Ovary (tissue), 7 donors: ENCODE measurements at regions not wholly inside any gene's neighbourhood (a gene's known extent, or its start where the extent isn't known, plus 50 kb on each side); places are given as distances from the start of the nearest gene placed in this dataset.

Experiments
- DNase-seq, 5 donors: peaks; one replicate each; pipeline ENCODE4 v3.0.0-alpha.2; 2019 to 2020
- H3K27ac ChIP-seq, 2 donors: fragments of 200-600 bp; one replicate each; pipeline versions ENCODE4 v1.5.1 to v1.8.0; 2019 to 2022
- H3K27me3 ChIP-seq: fragments of 200-600 bp; one replicate; pipeline ENCODE4 v1.8.0; 2022
- H3K36me3 ChIP-seq: fragments of 200-600 bp; sonication (generic); one replicate; pipeline ENCODE4 v1.5.1; 2019
- H3K4me1 ChIP-seq: one replicate; pipeline ENCODE4 v1.8.1; 2013; ENCODE audit warnings: mild to moderate bottlenecking, moderate library complexity; ENCODE audit not compliant: insufficient read depth
- H3K4me3 ChIP-seq: fragments of 200-600 bp; sonication (generic); one replicate; pipeline ENCODE4 v1.5.1; 2017
- H3K9me3 ChIP-seq, 2 donors: fragments of 200-600 bp in 1 of 2; sonication (generic) in 1 of 2; one replicate each; pipeline versions ENCODE4 v1.5.1 to v1.8.1; 2013 to 2019; ENCODE audit warnings: mild to moderate bottlenecking in 1 of 2, moderate library complexity in 1 of 2
- CTCF ChIP-seq, 3 donors: fragments of 450-650 bp in 2 of 3; fragments of 200-600 bp in 1 of 3; IDR thresholded peaks; one replicate each; pipeline versions ENCODE4 v1.5.1 to v1.8.0; 2016 to 2022; ENCODE audit warnings: antibody characterized with exemption in 3 of 3, mild to moderate bottlenecking in 1 of 3
- EP300 ChIP-seq: sonication (generic); formaldehyde crosslinking; IDR thresholded peaks from one replicate; pipeline ENCODE4 v1.6.1; 2017; ENCODE audit warnings: antibody characterized with exemption
- POLR2A ChIP-seq: fragments of 450-650 bp; IDR thresholded peaks from one replicate; pipeline ENCODE4 v1.6.1; 2017; ENCODE audit warnings: antibody characterized with exemption, mild to moderate bottlenecking, moderate library complexity
- WGBS, 3 donors: extraction: QIAGEN DNeasy Blood & Tissue Kit in 1 of 3; methylation state at CpG; one replicate each; pipeline versions ENCODE4 v1.1.5 to v1.1.7; 2013 to 2017; 5-methylcytosine and 5-hydroxymethylcytosine counted together
- intact Hi-C, 4 donors: fragments of 100-400 bp; cut with DNase I; formaldehyde crosslinking; loops; one replicate each; pipeline versions ENCODE4 v1.11.0 to v1.15.1; 2022 to 2023
- donor health status: DM: no; HTN: no; CAD: no; lungs with moderate emphysema.
- donor health status: DM: no; HTN: no; CAD: no.
- donor health status: Bipolar disorder and iron deficiency.
- donor health status: DM: no; HTN: no; CAD: no.
- donor health status: DM: yes; HTN: yes; CAD: no.

GRCh38 chr6:22896696-22897095 is 327.3 kb downstream of the HDGFL1 start:
- Histone ChIP-seq H3K27ac (no peak overlapping the region), H3K4me3 (no peak overlapping the region), H3K9me3 (no peaks in the 10 kb centered on the region), H3K4me1 (peaks cover 3% of the 10 kb centered on the region), H3K27me3 (no peaks in the 10 kb centered on the region), H3K36me3 (no peaks in the 10 kb centered on the region)
- DNase-seq: no peak
- TF ChIP-seq POLR2A (no peak), CTCF (IDR thresholded peaks at IDR 0.05) (no peak), EP300 (no peak)
- intact Hi-C loops: no loop called here
- 67 to 70% (median 68%) methylated on average over 3 of the region's 3 CpGs for WGBS, 3 donors

GRCh38 chr6:22899426-22899825 is 330.1 kb downstream of the HDGFL1 start:
- H3K4me3 ChIP-seq: no peak overlapping the region
- H3K27ac ChIP-seq: no peak overlapping the region
- TF ChIP-seq EP300: no peak
- no peak for TF ChIP-seq CTCF (IDR thresholded peaks at IDR 0.05)
- no peak for TF ChIP-seq POLR2A
- intact Hi-C loops: no loop called here
- no peaks in the 10 kb centered on the region for H3K4me1 ChIP-seq
- no peaks in the 10 kb centered on the region for H3K27me3 ChIP-seq
- WGBS, 3 donors: 34 to 58% (median 41%) methylated on average over 1 of the region's 1 CpG
- no peak for DNase-seq
- H3K36me3 ChIP-seq: no peaks in the 10 kb centered on the region
- H3K9me3 ChIP-seq: no peaks in the 10 kb centered on the region

DNA sequence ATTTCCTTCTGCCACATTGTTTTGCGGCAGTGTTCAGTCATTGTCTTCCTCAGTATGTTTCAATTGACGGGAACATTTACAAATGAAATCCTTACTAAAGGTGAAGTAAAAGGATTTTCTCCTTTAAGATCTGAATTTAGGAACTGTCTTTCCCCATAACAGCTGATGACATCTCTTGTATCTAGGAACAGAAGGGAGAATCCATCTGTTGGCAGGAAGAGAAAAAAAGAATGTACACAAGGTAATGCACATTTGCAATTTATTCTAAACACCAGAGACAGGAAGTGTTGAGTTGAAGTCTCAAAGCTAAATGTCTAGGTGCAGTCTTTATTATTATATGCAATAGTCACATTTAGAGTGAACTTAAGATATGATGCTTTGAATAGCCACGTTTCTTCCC is 334.5 kb downstream of the HDGFL1 start:
- intact Hi-C loops: loop anchor here in 1 of 4 donors (5.0 kb wide), 1 partner anchor 1312 kb away; the partner anchor contains the start of gene SOX4
- TF ChIP-seq EP300: no peak
- no peak for TF ChIP-seq CTCF (IDR thresholded peaks at IDR 0.05)
- no peak for TF ChIP-seq POLR2A
- 91 to 95% (median 93%) methylated on average over 3 of the region's 3 CpGs for WGBS, 3 donors

DNA sequence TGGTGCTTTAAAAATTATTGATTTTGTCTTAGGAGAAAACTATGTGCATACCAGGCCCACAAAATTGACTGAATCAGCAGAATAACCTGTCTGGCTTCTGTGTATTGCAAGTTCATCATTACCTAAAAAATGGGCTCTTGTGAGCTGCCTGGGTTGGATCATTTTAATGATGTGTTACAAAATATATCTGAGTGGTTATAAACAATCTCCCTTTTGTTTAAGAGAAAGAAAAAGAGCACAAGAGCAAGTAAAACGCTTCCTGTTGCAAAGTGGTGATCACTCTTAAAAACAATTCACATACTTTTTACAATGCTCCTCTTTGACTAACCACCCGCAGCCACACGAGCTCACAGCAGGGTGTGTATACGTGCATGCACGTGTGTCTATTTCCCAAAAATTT is 335.1 kb downstream of the HDGFL1 start:
- no peak for DNase-seq
- intact Hi-C loops: loop anchor here in 1 of 4 donors (5.0 kb wide), 1 partner anchor 1312 kb away; the partner anchor contains the start of gene SOX4
- TF ChIP-seq EP300: no peak
- no peak for TF ChIP-seq CTCF (IDR thresholded peaks at IDR 0.05)
- no peak for TF ChIP-seq POLR2A
- H3K27ac ChIP-seq: no peak overlapping the region
- H3K27me3 ChIP-seq: no peaks in the 10 kb centered on the region
- no peaks in the 10 kb centered on the region for H3K9me3 ChIP-seq
- H3K36me3 ChIP-seq: no peaks in the 10 kb centered on the region
- 56 to 65% (median 60%) methylated on average over 5 of the region's 5 CpGs for WGBS, 3 donors
- no peak overlapping the region for H3K4me3 ChIP-seq
- no peaks in the 10 kb centered on the region for H3K4me1 ChIP-seq

More for the DNA sequence above, 334.5 kb downstream of the HDGFL1 start:
- Histone ChIP-seq H3K9me3 (no peaks in the 10 kb centered on the region), H3K27ac (no peak overlapping the region), H3K4me3 (no peak overlapping the region), H3K36me3 (no peaks in the 10 kb centered on the region), H3K27me3 (no peaks in the 10 kb centered on the region), H3K4me1 (no peaks in the 10 kb centered on the region)
- DNase-seq: no peak
